ENCODE measurements at regions not wholly inside any gene's neighbourhood (a gene's known extent, or its start where the extent isn't known, plus 50 kb on each side); places are given as distances from the start of the nearest gene placed in this dataset.

DNA sequence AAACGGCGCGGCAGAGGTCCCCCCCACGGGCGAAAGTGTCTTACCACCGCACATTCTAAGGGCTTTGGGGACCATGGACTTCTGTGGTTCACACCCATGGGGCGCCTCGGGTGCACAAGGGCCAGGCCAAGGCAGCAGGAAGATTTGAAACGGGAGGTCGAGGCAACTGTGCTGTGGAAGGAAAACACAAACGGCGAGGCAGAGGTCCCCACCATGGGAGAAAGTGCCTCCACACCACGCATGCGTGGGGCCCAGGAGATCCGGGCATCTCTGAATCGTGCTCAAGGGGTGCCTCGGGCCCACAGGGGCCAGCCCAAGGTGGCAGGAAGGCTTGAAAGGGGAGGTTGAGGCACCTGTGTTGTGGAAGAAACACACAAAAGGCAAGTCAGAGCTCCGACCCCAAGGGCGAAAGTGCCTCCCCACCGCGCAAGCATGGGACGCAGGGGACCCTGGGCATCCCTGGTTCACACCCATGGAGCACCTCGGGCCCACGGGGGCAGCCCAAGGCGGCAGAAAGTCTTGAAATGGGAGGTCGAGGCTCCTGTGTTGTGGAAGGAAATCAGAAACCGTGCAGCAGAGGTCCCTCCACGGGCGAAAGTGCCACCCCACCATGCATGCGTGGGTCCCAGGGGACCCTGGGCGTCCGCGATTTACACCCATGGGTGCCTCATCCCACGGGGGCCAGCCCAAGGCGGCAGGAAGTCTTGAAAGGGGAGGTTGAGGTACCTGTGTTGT lies 371.0 kb downstream of the ALG10 start:
- in situ Hi-C loops (cut with HindIII; ENCODE audit: low pct_unique_long_range_greater_than_20kb, low sequenced_read_pairs), result no loop called here
- no peak for DNase-seq (ENCODE audit: low read depth, low spot score)

DNA sequence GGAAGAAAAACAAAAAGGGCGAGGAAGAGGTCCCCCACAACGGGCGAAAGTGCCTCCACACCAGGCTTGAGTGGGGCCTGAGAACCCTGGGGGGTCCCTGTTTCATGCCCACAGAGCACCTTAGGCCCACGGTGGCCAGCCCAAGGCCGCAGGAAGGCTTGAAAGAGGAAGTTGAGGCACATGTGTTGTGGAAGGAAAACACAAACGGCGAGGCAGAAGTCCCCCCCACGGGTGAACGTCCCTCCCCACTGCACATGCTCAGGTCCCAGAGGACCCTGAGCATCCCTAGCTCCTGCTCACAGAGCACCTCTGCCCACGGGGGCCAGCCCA lies 371.5 kb downstream of the ALG10 start:
- no peak for DNase-seq (ENCODE audit: low read depth, low spot score)
- in situ Hi-C loops (cut with HindIII; ENCODE audit: low pct_unique_long_range_greater_than_20kb, low sequenced_read_pairs), result no loop called here

DNA sequence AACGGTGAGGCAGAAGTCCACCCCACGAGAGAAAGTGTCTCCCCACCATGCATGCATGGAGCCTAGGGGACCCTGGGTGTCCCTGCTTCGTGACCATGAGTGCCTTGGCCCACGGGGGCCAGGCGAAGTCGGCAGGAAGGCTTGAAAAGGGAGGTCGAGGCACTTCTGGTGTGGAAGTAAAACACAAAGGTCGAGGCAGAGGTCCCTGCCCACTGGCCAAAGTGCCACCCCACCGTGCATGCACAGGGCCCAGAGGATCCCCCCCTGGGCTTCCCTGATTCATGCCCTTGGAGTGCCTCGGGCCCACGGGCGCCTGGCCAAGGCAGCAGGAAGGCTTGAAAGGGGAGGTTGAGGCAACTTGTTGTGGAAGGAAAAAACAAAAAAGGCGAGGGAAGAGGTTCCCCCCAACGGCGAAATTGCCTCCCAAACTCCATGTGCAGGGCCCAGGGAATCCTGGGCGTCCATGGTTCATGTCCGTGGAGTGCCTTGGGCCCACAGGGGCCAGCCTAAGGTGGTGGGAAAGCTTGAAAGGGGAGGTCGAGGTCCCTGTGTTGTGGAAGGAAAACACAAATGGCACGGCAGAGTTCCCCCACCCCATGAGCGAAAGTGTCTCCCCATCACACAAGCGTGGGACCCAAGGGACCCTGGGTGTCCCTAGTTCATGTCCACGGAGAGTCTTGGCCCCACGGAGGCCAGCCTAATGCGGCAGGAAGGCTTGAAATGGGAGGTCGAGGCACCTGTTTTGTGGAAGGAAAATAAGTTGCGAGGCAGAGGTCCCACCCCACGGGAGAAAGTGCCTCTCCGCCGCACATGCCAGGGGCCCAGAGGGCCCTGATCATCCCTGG lies 372.1 kb downstream of the ALG10 start:
- in situ Hi-C loops (cut with HindIII; ENCODE audit: low pct_unique_long_range_greater_than_20kb, low sequenced_read_pairs), result no loop called here
- no peak for DNase-seq (ENCODE audit: low read depth, low spot score)

DNA sequence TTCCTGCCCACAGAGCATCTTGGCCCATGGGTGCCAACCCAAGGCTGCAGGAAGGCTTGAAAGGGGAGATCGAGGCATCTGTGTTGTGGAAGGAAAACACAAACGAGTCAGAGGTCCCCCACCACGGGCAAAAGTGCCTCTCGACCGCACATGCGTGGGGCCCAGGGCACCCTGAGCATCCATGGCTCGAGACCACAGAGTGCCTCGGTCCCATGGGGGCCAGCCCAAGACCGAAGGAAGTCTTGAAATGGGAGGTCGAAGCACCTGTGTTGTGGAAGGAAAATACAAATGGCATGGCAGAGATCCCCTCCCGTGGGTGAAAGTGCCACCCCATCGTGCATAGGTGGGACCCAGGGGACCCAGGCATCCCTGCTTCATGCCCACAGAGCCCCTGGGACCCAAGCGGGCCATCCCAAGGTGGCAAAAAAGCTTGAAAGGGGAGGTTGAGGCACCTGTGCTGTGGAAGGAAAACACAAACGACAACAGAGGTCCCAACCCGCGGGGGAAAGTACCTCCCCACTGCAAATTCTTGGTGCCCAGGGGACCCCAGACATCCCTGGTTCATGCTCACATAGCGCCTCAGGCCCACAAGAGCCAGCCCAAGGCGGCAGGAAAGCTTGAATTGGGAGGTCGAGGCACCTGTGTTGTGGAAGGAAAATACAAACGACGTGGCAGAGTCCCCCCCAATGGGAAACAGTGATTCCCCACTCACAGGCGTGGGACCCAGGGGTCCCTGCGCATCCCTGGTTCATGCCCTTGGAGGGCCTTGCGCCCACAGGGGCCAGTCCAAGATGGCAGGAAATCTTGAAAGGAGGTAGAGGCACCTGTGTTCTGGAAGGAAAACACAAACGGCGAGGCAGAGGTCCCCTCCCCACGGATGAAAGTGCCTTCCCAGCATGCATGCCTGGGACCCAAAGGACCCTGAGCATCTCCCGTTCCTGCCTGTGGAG lies 373.0 kb downstream of the ALG10 start:
- in situ Hi-C loops (cut with HindIII; ENCODE audit: low pct_unique_long_range_greater_than_20kb, low sequenced_read_pairs), result no loop called here

DNA sequence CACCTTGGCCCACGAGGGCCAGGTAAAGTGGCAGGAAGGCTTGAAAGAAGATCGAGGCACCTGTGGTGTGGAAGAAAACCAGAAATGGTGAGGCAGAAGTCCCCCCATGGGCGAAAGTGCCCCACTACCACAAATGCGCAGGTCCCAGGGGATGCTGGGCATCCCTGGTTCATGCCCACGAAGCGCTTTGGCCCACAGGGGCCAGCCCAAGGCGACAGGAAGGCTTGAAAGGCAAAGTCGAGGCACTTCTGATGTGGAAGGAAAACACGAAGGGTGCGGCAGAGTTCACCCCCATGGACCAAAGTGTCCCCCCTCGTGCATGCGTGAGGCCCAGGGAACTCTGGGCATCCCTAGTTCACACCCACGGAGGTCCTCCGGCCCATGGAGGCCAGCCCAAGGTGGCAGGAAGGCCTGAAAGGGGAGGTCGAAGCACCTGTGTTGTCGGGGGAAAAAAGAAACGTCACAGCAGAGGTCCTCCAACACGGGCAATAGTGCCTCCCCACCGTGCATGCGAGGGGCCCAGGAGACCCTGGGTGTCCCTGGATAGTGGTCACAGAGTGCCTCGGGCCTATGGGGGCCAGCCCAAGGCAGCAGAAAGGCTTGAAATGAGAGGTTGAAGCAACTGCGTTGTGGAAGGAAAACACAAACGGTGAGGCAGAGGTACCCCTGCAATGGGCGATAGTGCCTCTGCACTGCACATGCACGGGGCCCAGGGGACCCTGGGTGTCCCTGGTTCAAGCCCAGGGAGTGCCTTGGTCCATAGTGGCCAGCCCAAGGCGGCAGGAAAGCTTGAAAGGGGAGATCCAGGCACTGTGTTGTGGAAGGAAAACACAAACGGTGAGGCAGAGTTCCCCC lies 373.9 kb downstream of the ALG10 start:
- no peak for DNase-seq (ENCODE audit: low read depth, low spot score)
- in situ Hi-C loops (cut with HindIII; ENCODE audit: low pct_unique_long_range_greater_than_20kb, low sequenced_read_pairs), result no loop called here

More for the DNA sequence above, 373.0 kb downstream of the ALG10 start:
- DNase-seq (ENCODE audit: low read depth, low spot score), result no peak

DNA sequence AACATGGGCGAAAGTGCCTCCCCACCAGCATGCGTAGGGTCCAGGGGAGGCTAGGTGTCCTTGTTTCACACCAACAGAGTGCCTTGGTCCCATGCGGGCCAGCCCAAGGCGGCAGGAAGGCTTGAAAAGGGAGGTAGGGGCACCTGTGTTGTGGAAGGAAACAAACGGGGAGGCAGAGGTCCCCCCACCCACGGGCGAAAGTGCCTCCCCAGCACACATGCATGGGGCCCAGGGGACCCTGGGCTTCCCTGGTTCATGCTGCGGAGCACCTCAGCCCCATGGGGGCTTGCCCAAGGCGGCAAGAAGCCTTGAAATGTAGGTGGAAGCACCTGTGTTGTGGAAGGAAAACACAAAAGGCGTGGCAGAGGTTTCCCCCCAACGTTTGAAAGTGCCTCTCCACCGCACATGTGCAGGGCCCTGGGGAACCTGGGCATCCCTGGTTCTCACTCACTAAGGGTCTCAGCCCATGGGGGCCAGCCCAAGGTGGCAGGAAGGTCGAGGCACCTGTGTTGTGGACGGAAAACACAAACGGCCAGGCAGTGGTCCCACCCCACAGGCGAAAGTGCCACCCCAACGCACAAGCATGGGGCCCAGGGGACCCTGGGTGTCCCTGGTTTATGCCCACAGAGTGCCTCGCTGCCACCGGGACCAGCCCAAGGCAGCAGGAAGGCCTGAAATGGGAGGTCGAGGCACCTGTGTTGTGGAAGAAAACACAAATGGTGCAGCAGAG lies 374.7 kb downstream of the ALG10 start:
- in situ Hi-C loops (cut with HindIII; ENCODE audit: low pct_unique_long_range_greater_than_20kb, low sequenced_read_pairs), result no loop called here
- no peak for DNase-seq (ENCODE audit: low read depth, low spot score)

DNA sequence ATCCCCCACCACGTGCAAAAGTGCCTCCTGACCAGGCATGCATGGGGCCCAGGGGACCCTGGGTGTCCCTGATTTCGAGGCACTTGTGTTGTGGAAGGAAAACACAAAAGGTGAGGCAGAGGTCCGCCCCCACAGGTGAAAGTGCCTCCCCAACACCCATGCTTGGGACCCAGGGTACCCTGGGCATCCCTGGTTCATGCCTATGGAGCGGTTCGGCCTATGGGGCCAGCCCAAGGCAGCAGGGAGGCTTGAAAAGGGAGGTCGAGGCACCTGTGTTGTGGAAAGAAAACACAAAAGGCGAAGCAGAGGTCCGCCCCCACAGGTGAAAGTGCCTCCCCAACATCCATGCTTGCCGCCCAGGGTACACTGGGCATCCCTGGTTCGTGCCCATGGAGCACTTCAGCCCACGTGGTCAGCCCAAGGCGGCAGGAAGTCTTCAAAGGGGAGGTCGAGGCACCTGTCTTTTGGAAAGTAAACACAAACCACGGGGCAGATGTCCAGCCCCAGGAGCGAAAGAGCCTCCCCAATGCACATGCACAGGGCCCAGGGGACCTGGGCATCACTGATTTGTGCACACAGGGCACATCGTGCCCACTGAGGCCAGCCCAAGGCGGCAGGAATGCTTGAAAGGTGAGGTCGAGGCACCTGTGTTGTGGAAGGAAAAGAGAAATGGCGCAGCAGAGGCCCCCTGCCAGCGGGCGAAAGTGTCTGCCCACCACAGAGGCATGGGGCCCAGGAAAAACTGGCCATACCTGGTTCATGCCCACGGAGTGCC lies 375.5 kb downstream of the ALG10 start:
- in situ Hi-C loops (cut with HindIII; ENCODE audit: low pct_unique_long_range_greater_than_20kb, low sequenced_read_pairs), result no loop called here

DNA sequence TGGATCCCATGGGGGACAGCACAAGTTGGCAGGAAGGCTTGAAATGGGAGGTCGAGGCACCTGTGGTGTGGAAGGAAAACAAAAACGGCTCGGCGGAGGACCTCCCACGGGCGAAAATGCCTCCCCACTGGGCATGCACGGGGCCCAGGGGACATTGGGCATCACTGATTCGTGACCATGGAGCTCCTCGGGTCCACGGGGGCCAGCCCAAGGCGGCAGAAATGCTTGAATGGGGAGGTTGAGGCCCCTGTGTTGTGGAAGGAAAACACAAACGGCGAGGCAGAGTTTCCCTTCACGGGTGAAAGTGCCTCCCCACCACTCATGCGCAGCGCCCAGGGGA lies 376.0 kb downstream of the ALG10 start:
- DNase-seq (ENCODE audit: low read depth, low spot score), result no peak
- in situ Hi-C loops (cut with HindIII; ENCODE audit: low pct_unique_long_range_greater_than_20kb, low sequenced_read_pairs), result no loop called here

More for the DNA sequence above, 375.5 kb downstream of the ALG10 start:
- DNase-seq (ENCODE audit: low read depth, low spot score), result no peak

DNA sequence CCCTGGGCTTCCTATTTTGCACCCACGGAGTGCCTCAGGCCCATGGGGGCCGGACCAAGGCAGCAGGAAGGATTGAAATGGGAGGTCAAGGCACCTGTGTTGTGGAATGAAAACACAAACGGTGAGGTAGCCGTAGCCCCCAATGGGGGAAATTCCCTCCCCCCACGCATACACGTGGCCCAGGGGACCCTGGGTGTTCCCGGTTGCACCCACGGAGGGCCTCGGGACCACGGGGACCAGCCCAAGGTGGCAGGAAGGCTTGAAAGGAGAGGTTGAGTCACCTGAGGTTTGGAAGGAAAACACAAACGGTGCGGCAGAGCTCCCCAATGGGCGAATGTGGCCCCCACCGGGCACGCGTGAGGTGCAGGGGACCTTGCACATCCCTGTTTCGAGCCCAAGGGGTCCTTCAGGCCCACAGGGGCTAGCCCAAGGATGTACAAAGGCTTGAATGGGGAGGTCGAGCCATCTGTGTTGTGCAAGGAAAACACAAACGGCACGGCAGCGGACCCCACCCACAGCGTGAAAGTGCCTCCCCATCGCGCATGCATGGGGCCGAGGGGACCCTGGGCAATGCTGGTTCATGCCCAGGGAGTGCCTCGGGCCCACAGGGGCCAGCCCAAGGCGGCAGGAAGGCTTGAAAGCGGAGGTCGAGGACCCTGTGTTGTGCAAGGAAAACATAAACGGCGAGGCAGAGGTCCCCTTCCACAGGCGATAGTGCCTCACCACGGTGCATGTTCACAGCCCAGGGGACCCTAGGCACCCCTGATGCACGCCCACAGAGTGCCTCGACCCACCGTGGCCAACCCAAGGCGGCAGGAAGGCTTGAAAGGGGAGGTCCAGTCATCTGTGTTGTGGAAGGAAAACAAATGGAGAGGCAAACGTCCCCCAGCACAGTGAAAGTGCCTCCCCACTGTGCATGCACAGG lies 376.7 kb downstream of the ALG10 start:
- in situ Hi-C loops (cut with HindIII; ENCODE audit: low pct_unique_long_range_greater_than_20kb, low sequenced_read_pairs), result no loop called here
- no peak for DNase-seq (ENCODE audit: low read depth, low spot score)

DNA sequence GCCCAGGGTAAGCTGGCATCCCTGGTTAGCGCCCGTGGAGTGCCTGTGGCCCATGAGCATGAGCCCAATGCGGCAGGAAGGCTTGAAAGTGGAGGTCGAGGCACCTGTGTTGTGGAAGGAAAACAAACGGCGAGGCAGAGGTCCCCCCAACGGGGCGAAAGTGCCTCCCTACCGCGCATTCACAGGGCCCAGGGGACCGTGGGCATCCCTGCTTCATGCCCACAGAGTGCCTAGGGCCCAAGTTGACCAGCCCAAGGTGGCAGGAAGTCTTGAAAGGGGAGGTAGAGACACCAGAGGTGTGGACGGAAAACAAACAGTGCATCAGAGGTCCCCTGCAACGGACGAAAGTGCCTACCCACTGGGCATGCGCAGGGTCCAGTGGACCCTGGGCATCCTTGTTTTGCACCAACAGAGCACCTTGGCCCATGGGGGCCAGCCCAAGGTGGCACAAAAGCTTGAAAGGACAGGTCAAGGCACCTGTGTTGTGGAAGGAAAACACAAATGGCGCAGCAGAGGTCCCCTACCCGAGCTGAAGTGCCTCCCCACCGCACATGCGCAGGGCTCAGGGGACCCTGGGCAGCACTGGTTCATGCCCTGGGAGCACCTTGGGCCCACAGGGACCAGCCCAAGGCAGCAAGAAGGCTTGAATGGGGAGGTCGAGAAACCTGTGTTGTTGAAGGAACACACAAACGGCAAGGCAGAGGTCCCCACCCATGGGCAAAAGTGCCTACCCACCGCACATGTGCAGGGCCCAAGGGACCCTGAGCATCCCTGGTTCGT lies 377.5 kb downstream of the ALG10 start:
- in situ Hi-C loops (cut with HindIII; ENCODE audit: low pct_unique_long_range_greater_than_20kb, low sequenced_read_pairs), result no loop called here
- no peak for DNase-seq (ENCODE audit: low read depth, low spot score)

DNA sequence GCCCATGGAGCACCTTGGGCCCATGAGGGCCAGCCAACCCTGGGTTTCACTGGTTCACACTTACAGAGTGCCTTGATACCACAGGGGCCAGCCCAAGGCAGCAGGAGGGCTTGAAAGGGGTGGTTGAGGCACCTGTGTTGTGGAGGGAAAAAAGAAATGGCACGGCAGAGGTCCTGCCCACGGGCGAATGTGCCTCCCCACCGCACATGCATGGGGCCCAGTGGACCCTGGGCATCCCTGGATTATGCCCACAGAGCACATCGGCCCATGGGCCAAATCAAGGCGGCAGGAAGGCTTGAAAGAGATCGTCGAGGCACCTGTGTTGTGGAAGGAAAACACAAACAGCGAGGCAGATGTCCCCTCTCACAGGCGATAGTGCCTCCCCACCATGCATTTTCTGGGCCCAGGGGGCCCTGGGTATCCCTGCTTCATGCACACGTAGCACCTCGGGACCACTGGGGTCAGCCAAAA lies 378.1 kb downstream of the ALG10 start:
- DNase-seq (ENCODE audit: low read depth, low spot score), result no peak
- in situ Hi-C loops (cut with HindIII; ENCODE audit: low pct_unique_long_range_greater_than_20kb, low sequenced_read_pairs), result no loop called here

DNA sequence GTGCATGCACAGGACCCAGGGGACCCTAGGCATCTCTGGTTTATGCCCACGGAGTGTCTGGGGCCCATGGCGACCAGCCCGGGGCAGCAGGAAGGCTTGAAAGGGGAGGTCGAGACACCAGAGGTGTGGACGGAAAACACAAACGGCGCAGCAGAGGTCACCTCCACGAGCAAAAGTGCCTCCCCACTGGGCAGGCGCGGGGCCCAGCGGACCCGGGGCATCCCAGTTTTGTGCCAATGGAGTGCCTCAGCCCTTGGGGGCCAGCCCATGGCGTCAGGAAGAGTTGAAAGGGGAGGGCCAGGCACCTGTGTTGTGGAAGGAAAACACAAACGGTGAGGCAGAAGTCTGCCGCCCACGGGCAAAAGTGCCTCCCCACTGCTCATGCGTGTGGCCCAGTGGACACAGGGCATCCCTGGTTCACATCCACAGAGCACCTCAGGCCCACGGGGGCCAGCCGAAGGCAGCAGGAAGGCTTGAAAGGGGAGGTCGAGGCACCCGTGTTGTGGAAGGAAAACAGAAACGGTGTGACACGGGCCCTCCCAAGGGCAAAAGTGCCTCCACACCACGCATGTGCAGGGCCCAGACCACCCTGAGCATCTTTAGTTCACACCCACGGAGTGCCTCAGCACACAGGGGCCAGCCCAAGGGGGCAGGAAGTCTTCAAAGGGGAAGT lies 378.8 kb downstream of the ALG10 start:
- in situ Hi-C loops (cut with HindIII; ENCODE audit: low pct_unique_long_range_greater_than_20kb, low sequenced_read_pairs), result no loop called here
- no peak for DNase-seq (ENCODE audit: low read depth, low spot score)

DNA sequence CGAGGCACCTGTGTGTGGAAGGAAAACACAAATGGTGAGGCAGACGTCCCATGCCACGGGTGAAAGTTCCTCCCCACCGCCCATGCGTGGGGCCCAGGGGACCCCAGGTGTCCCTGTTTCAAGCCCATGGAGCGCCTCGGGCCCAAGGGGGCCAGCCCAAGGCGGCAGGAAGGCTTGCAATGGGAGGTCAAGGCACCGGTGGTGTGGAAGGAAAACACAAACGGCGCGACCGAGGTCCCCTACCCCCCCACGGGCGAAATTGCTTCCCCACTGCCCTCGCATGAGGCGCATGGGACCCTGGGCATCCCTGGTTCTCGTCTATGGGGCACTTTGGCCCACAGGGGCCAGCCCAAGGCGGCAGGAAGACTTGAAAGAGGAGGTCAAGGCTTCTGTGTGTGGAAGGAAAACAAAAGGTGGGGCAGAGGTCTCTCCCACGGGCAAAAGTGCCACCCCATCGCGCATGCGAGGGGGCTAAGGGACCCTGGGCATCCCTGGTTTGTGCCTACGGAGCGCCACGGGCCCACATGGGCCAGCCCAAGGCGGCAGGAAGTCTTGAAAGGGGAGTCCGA lies 379.4 kb downstream of the ALG10 start:
- in situ Hi-C loops (cut with HindIII; ENCODE audit: low pct_unique_long_range_greater_than_20kb, low sequenced_read_pairs), result no loop called here
- DNase-seq (ENCODE audit: low read depth, low spot score), result no peak

Data from SK-MEL-5 (cell line).